ENCODE measurements at regions not wholly inside any gene's neighbourhood (a gene's known extent, or its start where the extent isn't known, plus 50 kb on each side); places are given as distances from the start of the nearest gene placed in this dataset.

DNA sequence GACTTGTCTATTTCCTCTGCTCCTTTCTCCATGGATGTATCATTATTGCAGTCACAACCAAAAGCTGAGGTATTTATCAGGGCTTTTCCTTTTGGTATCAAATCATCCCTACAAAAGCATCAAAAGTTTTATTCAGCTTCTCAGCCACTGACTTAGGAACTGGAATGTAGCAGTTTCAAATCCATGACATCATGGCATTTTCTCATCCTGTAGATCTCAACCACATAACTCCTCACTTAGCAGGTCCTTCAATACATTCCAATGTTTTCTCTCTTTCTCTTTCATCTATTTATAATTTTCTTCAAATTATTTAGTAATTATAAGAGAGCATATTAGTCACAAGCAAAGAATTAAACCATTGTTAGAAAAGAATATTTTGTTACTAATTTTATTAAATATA is 537.4 kb upstream of the SORCS1 start:
- Histone ChIP-seq H3K4me3 (ENCODE audit: low read length) (no peak overlapping the region), H3K36me3 (ENCODE audit: control insufficient read depth, insufficient read depth, low read length, severe bottlenecking) (no peaks in the 10 kb centered on the region), H3K9ac (ENCODE audit: low read length) (no peak overlapping the region), H3K9me3 (ENCODE audit: control insufficient read depth, low read length) (no peaks in the 10 kb centered on the region), H3K4me1 (ENCODE audit: control insufficient read depth, insufficient read depth, low read length) (no peaks in the 10 kb centered on the region), H3K27me3 (replicated peaks; ENCODE audit: control insufficient read depth, insufficient read depth, low read length) (no peaks in the 10 kb centered on the region)
- no peak for DNase-seq (ENCODE audit: low read depth)

DNA sequence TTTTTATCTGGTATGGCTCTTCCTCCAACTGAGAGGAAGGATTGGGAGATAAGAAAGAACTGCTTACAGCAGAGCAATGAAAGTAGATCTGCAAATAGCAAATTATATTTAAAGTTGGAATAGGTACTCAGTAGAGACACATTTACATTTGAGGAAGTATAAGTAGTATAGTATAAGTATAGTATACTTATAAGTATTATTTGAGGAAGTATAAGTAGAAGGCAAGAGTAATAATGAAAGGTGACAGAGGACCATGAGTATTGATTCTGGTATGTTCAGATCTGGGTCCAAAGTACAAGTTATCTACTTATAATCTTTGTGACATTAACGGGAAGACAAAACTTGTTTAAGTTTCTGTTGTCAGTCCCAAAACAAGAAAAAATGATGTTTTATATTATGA is 527.6 kb upstream of the SORCS1 start:
- Histone ChIP-seq H3K4me1 (ENCODE audit: control insufficient read depth, insufficient read depth, low read length) (no peaks in the 10 kb centered on the region), H3K9ac (ENCODE audit: low read length) (no peak overlapping the region), H3K36me3 (ENCODE audit: control insufficient read depth, insufficient read depth, low read length, severe bottlenecking) (no peaks in the 10 kb centered on the region), H3K9me3 (ENCODE audit: control insufficient read depth, low read length) (no peaks in the 10 kb centered on the region), H3K27me3 (replicated peaks; ENCODE audit: control insufficient read depth, insufficient read depth, low read length) (no peaks in the 10 kb centered on the region), H3K4me3 (ENCODE audit: low read length) (no peak overlapping the region)
- DNase-seq (ENCODE audit: low read depth): no peak

DNA sequence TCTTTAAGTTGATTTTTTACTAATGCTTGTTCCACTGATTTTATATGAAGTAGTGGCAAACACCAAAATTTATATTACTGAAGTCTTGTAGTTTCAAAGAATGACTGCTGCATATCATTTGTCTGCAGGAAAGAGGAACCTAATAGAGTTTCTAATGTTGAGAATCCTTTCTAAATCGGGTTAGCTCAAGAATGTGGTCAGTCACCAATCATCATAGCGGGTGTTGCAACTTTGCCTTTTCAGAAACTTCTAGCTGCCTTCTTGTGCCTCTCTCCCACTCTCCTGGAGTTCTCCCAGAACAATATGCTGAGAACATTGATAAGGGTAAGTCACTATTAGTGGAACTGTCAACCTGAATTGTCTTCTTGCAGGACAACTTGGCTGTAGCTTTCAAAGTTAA is 524.8 kb upstream of the SORCS1 start:
- Histone ChIP-seq H3K27me3 (replicated peaks; ENCODE audit: control insufficient read depth, insufficient read depth, low read length) (no peaks in the 10 kb centered on the region), H3K36me3 (ENCODE audit: control insufficient read depth, insufficient read depth, low read length, severe bottlenecking) (no peaks in the 10 kb centered on the region), H3K9me3 (ENCODE audit: control insufficient read depth, low read length) (no peaks in the 10 kb centered on the region), H3K9ac (ENCODE audit: low read length) (no peak overlapping the region), H3K4me1 (ENCODE audit: control insufficient read depth, insufficient read depth, low read length) (no peaks in the 10 kb centered on the region), H3K4me3 (ENCODE audit: low read length) (no peak overlapping the region)
- DNase-seq (ENCODE audit: low read depth): no peak

DNA sequence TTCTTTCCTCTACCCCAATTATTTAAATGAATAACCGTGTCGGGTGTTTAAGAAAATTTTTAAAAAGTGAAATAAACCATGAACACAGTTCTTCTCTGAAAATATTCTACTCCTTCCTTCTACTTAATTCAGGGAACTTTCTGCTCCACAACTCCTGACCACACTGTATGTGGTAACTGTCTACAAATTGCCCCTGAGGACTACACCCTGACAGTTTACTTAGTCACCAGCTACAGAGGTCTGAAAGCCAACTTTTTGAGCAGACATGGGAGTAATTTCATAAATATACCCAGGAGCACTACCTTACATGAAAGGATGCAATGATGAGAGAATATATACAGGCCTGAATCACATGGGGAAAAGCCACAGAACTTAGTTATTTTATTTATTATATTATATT is 523.2 kb upstream of the SORCS1 start:
- no peak for DNase-seq (ENCODE audit: low read depth)
- Histone ChIP-seq H3K36me3 (ENCODE audit: control insufficient read depth, insufficient read depth, low read length, severe bottlenecking) (no peaks in the 10 kb centered on the region), H3K9ac (ENCODE audit: low read length) (no peak overlapping the region), H3K4me3 (ENCODE audit: low read length) (no peak overlapping the region), H3K27me3 (replicated peaks; ENCODE audit: control insufficient read depth, insufficient read depth, low read length) (no peaks in the 10 kb centered on the region), H3K4me1 (ENCODE audit: control insufficient read depth, insufficient read depth, low read length) (no peaks in the 10 kb centered on the region), H3K9me3 (ENCODE audit: control insufficient read depth, low read length) (no peaks in the 10 kb centered on the region)

- DNase-seq (ENCODE audit: low read depth): no peak
- no peaks in the 10 kb centered on the region for H3K4me1 ChIP-seq (ENCODE audit: control insufficient read depth, insufficient read depth, low read length)
- no peaks in the 10 kb centered on the region for H3K36me3 ChIP-seq (ENCODE audit: control insufficient read depth, insufficient read depth, low read length, severe bottlenecking)
- no peak overlapping the region for H3K9ac ChIP-seq (ENCODE audit: low read length)
- no peaks in the 10 kb centered on the region for H3K27me3 ChIP-seq (replicated peaks; ENCODE audit: control insufficient read depth, insufficient read depth, low read length)
- H3K4me3 ChIP-seq (ENCODE audit: low read length): no peak overlapping the region
- no peaks in the 10 kb centered on the region for H3K9me3 ChIP-seq (ENCODE audit: control insufficient read depth, low read length)
Observed at GRCh38 chr10:107686095-107686494, 521.6 kb upstream of the SORCS1 start.

DNA sequence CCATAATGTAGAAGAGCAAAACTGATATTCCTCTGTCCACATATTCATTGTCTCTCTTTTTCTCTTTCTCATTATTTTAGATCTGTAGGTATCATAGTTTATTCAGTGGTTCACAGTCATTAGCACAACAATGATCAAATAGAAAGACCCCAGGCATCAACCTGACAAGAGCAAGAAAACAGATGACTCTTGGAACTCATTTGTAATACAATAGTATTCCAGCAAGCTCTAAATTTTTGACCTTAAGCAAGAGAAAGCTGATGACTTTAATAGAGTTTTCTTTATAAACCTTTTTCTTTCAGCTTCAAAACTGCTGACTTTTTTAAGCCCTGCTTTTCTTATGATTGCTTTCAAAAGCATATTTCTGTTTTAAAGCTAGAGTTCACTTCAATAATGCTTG is 507.5 kb upstream of the SORCS1 start:
- Histone ChIP-seq H3K27me3 (replicated peaks; ENCODE audit: control insufficient read depth, insufficient read depth, low read length) (no peaks in the 10 kb centered on the region), H3K36me3 (ENCODE audit: control insufficient read depth, insufficient read depth, low read length, severe bottlenecking) (no peaks in the 10 kb centered on the region), H3K9me3 (ENCODE audit: control insufficient read depth, low read length) (no peaks in the 10 kb centered on the region), H3K4me3 (ENCODE audit: low read length) (no peak overlapping the region), H3K4me1 (ENCODE audit: control insufficient read depth, insufficient read depth, low read length) (no peaks in the 10 kb centered on the region), H3K9ac (ENCODE audit: low read length) (no peak overlapping the region)
- DNase-seq (ENCODE audit: low read depth): no peak

GRCh38 chr10:107666214-107666613 is 501.7 kb upstream of the SORCS1 start:
- Histone ChIP-seq H3K9ac (ENCODE audit: low read length) (no peak overlapping the region), H3K36me3 (ENCODE audit: control insufficient read depth, insufficient read depth, low read length, severe bottlenecking) (no peaks in the 10 kb centered on the region), H3K9me3 (ENCODE audit: control insufficient read depth, low read length) (peaks cover 4% of the 10 kb centered on the region), H3K4me3 (ENCODE audit: low read length) (peak overlapping the region; percentile 47), H3K4me1 (ENCODE audit: control insufficient read depth, insufficient read depth, low read length) (no peaks in the 10 kb centered on the region), H3K27me3 (replicated peaks; ENCODE audit: control insufficient read depth, insufficient read depth, low read length) (no peaks in the 10 kb centered on the region)
- no peak for DNase-seq (ENCODE audit: low read depth)

GRCh38 chr10:107665459-107665858 is 501.0 kb upstream of the SORCS1 start:
- no peaks in the 10 kb centered on the region for H3K36me3 ChIP-seq (ENCODE audit: control insufficient read depth, insufficient read depth, low read length, severe bottlenecking)
- H3K4me3 ChIP-seq (ENCODE audit: low read length): no peak overlapping the region
- no peaks in the 10 kb centered on the region for H3K4me1 ChIP-seq (ENCODE audit: control insufficient read depth, insufficient read depth, low read length)
- H3K9me3 ChIP-seq (ENCODE audit: control insufficient read depth, low read length): peaks cover 4% of the 10 kb centered on the region
- no peak overlapping the region for H3K9ac ChIP-seq (ENCODE audit: low read length)
- H3K27me3 ChIP-seq (replicated peaks; ENCODE audit: control insufficient read depth, insufficient read depth, low read length): no peaks in the 10 kb centered on the region
- no peak for DNase-seq (ENCODE audit: low read depth)

DNA sequence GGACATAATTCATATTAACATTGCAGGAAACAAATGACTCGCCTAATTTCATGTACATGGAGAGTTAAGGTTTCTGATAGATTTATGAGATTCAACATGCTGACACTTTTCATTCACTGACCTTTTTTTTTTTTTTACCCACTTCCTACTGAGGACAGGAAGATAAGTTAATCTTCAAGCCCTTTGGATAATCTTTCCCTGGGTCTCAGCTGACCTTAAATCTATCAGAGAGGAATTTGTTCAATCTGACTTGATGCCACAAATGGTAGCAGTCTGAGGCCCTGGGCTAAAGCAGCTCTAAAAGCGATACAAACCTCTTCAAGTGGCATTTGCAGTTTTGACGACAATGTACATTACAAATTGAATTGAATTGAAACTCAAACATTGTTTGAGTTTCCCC is 493.3 kb upstream of the SORCS1 start:
- no peaks in the 10 kb centered on the region for H3K36me3 ChIP-seq (ENCODE audit: control insufficient read depth, insufficient read depth, low read length, severe bottlenecking)
- no peak overlapping the region for H3K9ac ChIP-seq (ENCODE audit: low read length)
- H3K9me3 ChIP-seq (ENCODE audit: control insufficient read depth, low read length): peaks cover 4% of the 10 kb centered on the region
- no peaks in the 10 kb centered on the region for H3K27me3 ChIP-seq (replicated peaks; ENCODE audit: control insufficient read depth, insufficient read depth, low read length)
- no peak overlapping the region for H3K4me3 ChIP-seq (ENCODE audit: low read length)
- peaks cover 6% of the 10 kb centered on the region for H3K4me1 ChIP-seq (ENCODE audit: control insufficient read depth, insufficient read depth, low read length)
- DNase-seq (ENCODE audit: low read depth): no peak

- Histone ChIP-seq H3K4me1 (ENCODE audit: control insufficient read depth, insufficient read depth, low read length) (peaks cover 6% of the 10 kb centered on the region), H3K4me3 (ENCODE audit: low read length) (no peak overlapping the region), H3K36me3 (ENCODE audit: control insufficient read depth, insufficient read depth, low read length, severe bottlenecking) (no peaks in the 10 kb centered on the region), H3K9me3 (ENCODE audit: control insufficient read depth, low read length) (peaks cover 1% of the 10 kb centered on the region), H3K9ac (ENCODE audit: low read length) (no peak overlapping the region), H3K27me3 (replicated peaks; ENCODE audit: control insufficient read depth, insufficient read depth, low read length) (no peaks in the 10 kb centered on the region)
- DNase-seq (ENCODE audit: low read depth): no peak
Observed at GRCh38 chr10:107656932-107657331, 492.4 kb upstream of the SORCS1 start.

GRCh38 chr10:107653832-107654287 is 489.4 kb upstream of the SORCS1 start:
- Histone ChIP-seq H3K36me3 (ENCODE audit: control insufficient read depth, insufficient read depth, low read length, severe bottlenecking) (no peaks in the 10 kb centered on the region), H3K4me3 (ENCODE audit: low read length) (peak overlapping the region; percentile 82), H3K9ac (ENCODE audit: low read length) (peak overlapping the region; percentile 79), H3K4me1 (ENCODE audit: control insufficient read depth, insufficient read depth, low read length) (peaks cover 6% of the 10 kb centered on the region), H3K27me3 (replicated peaks; ENCODE audit: control insufficient read depth, insufficient read depth, low read length) (no peaks in the 10 kb centered on the region), H3K9me3 (ENCODE audit: control insufficient read depth, low read length) (no peaks in the 10 kb centered on the region)
- peak; percentile 58 for DNase-seq (ENCODE audit: low read depth)

DNA sequence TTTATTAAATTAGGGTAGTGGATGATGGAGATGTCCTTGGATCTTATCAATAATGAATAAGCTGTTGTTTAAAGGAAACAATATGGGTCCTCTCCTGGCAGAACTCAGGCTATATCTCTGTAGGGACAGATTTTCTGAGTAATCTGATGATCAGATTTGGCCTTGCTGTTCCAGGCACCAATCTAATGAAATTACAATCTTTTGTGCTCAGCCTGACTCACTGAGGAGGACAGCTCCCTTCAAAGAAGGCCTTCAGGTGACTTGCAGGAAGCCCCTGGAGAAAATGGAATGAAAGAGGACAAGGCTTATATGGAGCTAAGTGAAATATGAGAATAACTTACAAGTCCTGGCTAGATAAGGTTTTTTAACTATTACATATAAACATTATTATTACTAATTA is 486.4 kb upstream of the SORCS1 start:
- Histone ChIP-seq H3K27me3 (replicated peaks; ENCODE audit: control insufficient read depth, insufficient read depth, low read length) (no peaks in the 10 kb centered on the region), H3K9me3 (ENCODE audit: control insufficient read depth, low read length) (no peaks in the 10 kb centered on the region), H3K4me3 (ENCODE audit: low read length) (no peak overlapping the region), H3K4me1 (ENCODE audit: control insufficient read depth, insufficient read depth, low read length) (peaks cover 6% of the 10 kb centered on the region), H3K9ac (ENCODE audit: low read length) (no peak overlapping the region), H3K36me3 (ENCODE audit: control insufficient read depth, insufficient read depth, low read length, severe bottlenecking) (no peaks in the 10 kb centered on the region)
- no peak for DNase-seq (ENCODE audit: low read depth)

Measured in adipocyte (in vitro differentiated cells).